Small intestine (tissue), 7 donors: ENCODE measurements at regions not wholly inside any gene's neighbourhood (a gene's known extent, or its start where the extent isn't known, plus 50 kb on each side); places are given as distances from the start of the nearest gene placed in this dataset.
"Not testable (repeated sequence)": the region's sequence is repeated elsewhere in the genome, so short reads cannot be mapped to it uniquely, and the experiment has no call there.

Experiments
- DNase-seq, 2 donors: peaks; one replicate each; pipeline versions ENCODE4 v3.0.0 to v3.0.0-alpha.2; 2013
- FAIRE-seq: peaks from 2 replicates; lab custom pipeline; 2012; peaks lifted over from hg19 to GRCh38; lab: Jason Lieb, UNC
- H3K27ac ChIP-seq, 3 donors: one replicate each; pipeline ENCODE4 v1.5.1; 2013; ENCODE audit warnings: low read length in 2 of 3, mild to moderate bottlenecking in 2 of 3, control low read depth in 1 of 3, inconsistent platforms in 1 of 3, low read depth in 1 of 3, moderate library complexity in 1 of 3
- H3K27me3 ChIP-seq, 3 donors: one replicate each; pipeline ENCODE4 v1.6.1; 2013; ENCODE audit warnings: low read length in 3 of 3, inconsistent platforms in 1 of 3; ENCODE audit not compliant: control insufficient read depth in 3 of 3, insufficient read depth in 3 of 3
- H3K36me3 ChIP-seq, 3 donors: one replicate each; pipeline ENCODE4 v1.6.1; 2013; ENCODE audit warnings: low read length in 3 of 3, inconsistent platforms in 1 of 3, low read depth in 1 of 3, mild to moderate bottlenecking in 1 of 3, moderate library complexity in 1 of 3; ENCODE audit not compliant: control insufficient read depth in 3 of 3, insufficient read depth in 2 of 3
- H3K4me1 ChIP-seq, 3 donors: one replicate each; pipeline ENCODE4 v1.6.1; 2013; ENCODE audit warnings: low read length in 2 of 3, inconsistent platforms in 1 of 3, low read depth in 1 of 3, mild to moderate bottlenecking in 1 of 3, moderate library complexity in 1 of 3; ENCODE audit not compliant: control insufficient read depth in 3 of 3, insufficient read depth in 2 of 3
- H3K4me3 ChIP-seq, 3 donors: one replicate each; pipeline ENCODE4 v1.5.1; 2013; ENCODE audit warnings: low read length in 3 of 3, control low read depth in 1 of 3, inconsistent platforms in 1 of 3, low read depth in 1 of 3, mild to moderate bottlenecking in 1 of 3, moderate library complexity in 1 of 3
- H3K9me3 ChIP-seq, 2 donors: one replicate each; pipeline ENCODE4 v1.6.1; 2013; ENCODE audit warnings: low read depth in 1 of 2, low read length in 1 of 2; ENCODE audit not compliant: control insufficient read depth in 2 of 2, insufficient read depth in 1 of 2
- WGBS, 3 donors: extraction: QIAGEN DNeasy Blood & Tissue Kit; methylation state at CpG; one replicate each; pipeline ENCODE4 v1.1.7; 2013; 5-methylcytosine and 5-hydroxymethylcytosine counted together
- donor health status: healthy with polysubstance abuse.
- donor health status: control.
- donor health status: control.
- donor health status: Bipolar disorder and iron deficiency.
- donor health status: healthy.

GRCh38 chr4:100641336-100641735, 123.5 kb upstream of the EMCN start:
- Histone ChIP-seq H3K27me3 (no peaks in the 10 kb centered on the region), H3K27ac (no peak overlapping the region), H3K9me3 (no peaks in the 10 kb centered on the region), H3K4me3 (no peak overlapping the region), H3K4me1 (no peaks in the 10 kb centered on the region), H3K36me3 (no peaks in the 10 kb centered on the region)
- no peak for DNase-seq
- no peak for FAIRE-seq

DNA sequence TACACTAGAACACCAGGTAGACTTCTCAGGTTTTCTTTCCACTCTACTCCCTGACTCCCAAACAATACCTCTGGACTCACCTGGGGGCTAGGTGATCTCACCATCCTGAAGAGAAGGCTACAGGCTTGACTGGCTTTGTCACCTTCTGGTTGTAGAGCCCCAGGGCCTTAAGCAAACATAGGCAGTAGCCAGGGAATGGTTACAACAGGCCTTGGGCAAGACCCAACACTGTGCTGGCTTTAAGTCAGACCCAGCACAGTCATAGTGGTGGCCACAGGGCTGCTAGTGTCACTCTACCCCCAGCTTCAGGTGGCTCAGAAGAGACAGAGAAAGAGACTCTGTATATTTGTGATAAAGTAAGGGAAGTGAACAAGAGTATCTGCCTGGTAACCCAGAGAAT, 118.1 kb upstream of the EMCN start:
- Histone ChIP-seq H3K9me3 (peaks cover 0 to 3% of the 10 kb centered on the region in 2 donors), H3K27ac (no peak overlapping the region), H3K4me3 (no peak overlapping the region), H3K4me1 (no peaks in the 10 kb centered on the region), H3K27me3 (no peaks in the 10 kb centered on the region), H3K36me3 (no peaks in the 10 kb centered on the region)
- DNase-seq (no peak), FAIRE-seq (no peak)

- Histone ChIP-seq H3K9me3 (peaks cover 0 to 3% of the 10 kb centered on the region in 2 donors), H3K4me1 (no peaks in the 10 kb centered on the region), H3K36me3 (no peaks in the 10 kb centered on the region), H3K27me3 (no peaks in the 10 kb centered on the region), H3K27ac (no peak overlapping the region), H3K4me3 (no peak overlapping the region)
- WGBS, 3 donors: 82 to 90% (median 84%) methylated on average over 2 of the region's 2 CpGs
- DNase-seq: no peak
- FAIRE-seq: no peak
Observed at GRCh38 chr4:100633269-100633668, 115.4 kb upstream of the EMCN start.

GRCh38 chr4:100632163-100632562, 114.3 kb upstream of the EMCN start:
- H3K9me3 ChIP-seq: peaks cover 0 to 3% of the 10 kb centered on the region in 2 donors
- no peak overlapping the region for H3K27ac ChIP-seq
- WGBS, 3 donors: 85 to 92% (median 91%) methylated on average over 2 of the region's 2 CpGs
- no peaks in the 10 kb centered on the region for H3K27me3 ChIP-seq
- H3K36me3 ChIP-seq: no peaks in the 10 kb centered on the region
- no peaks in the 10 kb centered on the region for H3K4me1 ChIP-seq
- DNase-seq (no peak), FAIRE-seq (no peak)
- no peak overlapping the region for H3K4me3 ChIP-seq

DNA sequence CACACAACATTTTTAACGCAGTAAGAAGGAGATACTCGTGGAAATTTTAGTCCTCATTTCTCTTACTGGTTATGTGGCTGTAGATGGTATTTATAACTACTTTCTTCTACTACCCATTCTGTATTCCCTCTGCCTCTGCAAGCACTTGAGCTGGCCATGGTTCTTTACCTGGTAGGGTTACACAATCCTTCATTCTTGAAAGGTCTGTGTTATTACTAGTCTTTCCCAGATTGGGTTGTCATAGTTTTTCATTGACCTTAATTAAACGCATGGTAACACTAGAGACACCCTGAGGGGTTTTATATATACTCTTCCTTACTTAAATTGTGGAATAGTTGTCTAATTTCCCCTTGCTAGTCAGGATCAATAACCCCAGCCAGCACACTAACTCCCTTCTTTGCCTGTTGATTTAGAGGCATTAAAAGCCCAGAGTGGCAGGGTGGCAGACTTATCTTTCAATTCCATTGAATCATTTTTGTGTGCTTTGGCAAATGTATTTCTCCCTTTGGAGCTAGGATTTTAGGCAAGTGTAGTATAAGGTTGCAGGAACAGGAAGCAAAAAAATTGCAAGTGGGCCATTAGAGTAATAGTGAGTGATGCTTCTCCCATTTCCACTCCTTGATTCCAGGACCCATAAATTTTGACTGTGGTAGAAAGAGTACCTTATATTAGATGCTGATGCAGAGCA, 113.6 kb upstream of the EMCN start:
- Histone ChIP-seq H3K27ac (no peak overlapping the region), H3K9me3 (peaks cover 0 to 3% of the 10 kb centered on the region in 2 donors), H3K36me3 (no peaks in the 10 kb centered on the region), H3K4me1 (no peaks in the 10 kb centered on the region), H3K27me3 (no peaks in the 10 kb centered on the region), H3K4me3 (no peak overlapping the region)
- DNase-seq (no peak), FAIRE-seq (no peak)
- WGBS, 3 donors: 83 to 91% (median 90%) methylated on average over 3 of the region's 3 CpGs

DNA sequence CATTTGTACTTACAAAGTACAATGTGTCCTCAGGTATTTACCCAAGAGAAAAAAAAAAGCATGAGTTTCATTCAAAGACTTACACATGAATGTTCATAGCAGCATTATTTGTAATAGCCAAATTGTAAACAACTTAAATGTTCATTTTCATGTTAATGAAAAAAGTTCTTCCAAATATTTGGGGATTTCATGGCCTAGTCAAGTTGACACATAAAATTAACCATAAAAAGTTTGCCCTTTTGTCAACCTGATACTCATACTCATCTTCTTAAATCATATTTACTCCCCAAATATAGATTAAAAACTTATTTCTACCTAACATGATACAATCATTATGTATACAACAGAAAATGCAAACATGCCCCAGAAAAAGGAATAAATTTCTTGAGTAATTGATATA, 112.5 kb upstream of the EMCN start:
- Histone ChIP-seq H3K36me3 (no peaks in the 10 kb centered on the region), H3K4me1 (no peaks in the 10 kb centered on the region), H3K27ac (no peak overlapping the region), H3K9me3 (no peaks in the 10 kb centered on the region), H3K4me3 (no peak overlapping the region), H3K27me3 (no peaks in the 10 kb centered on the region)
- DNase-seq: no peak
- FAIRE-seq: no peak

DNA sequence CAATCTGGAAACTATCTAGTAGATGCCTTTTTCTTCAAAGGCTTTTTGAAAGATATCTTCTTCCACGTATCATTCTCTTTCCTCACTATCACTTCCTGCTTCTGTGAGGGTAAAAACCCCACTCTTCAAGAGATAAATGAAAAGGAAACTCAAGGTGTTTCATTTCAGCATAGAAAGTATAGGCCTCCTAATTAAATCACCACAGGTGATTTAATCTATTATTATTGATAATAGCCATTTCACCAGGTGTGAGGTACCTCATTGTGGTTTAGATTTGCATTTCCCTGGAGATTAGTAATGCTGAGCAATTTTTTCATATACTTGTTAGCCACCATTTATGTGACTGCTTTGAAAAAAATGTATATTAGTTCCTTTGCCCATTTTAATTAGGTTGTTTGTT, 92.0 kb upstream of the EMCN start:
- H3K27ac ChIP-seq: no peak overlapping the region
- H3K36me3 ChIP-seq: no peaks in the 10 kb centered on the region
- H3K9me3 ChIP-seq: no peaks in the 10 kb centered on the region
- FAIRE-seq: no peak
- no peaks in the 10 kb centered on the region for H3K27me3 ChIP-seq
- H3K4me1 ChIP-seq: no peaks in the 10 kb centered on the region
- 40 to 55% (median 48%) methylated on average over 1 of the region's 1 CpG for WGBS, 3 donors
- DNase-seq: no peak
- no peak overlapping the region for H3K4me3 ChIP-seq

DNA sequence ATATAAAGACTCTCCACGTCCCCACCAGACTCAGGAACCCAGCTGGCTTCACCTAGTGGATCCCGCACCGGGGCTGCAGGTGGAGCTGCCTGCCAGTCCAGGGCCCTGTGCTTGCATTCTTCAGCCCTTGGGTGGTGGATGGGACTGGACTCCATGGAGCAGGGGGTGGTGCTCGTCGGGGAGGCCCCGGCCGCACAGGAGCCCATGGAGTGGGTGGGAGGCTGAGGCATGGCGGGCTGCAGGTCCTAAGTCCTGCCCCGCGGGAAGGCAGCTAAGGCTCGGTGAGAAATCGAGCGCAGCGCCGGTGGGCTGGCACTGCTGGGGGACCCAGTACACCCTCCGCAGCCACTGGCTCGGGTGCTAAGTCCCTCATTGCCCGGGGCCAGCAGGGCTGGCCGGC, 90.8 kb upstream of the EMCN start:
- not testable (repeated sequence) for DNase-seq, H3K27me3 ChIP-seq, H3K36me3 ChIP-seq, H3K27ac ChIP-seq, FAIRE-seq, H3K9me3 ChIP-seq, H3K4me3 ChIP-seq, H3K4me1 ChIP-seq
- WGBS, 3 donors: 74 to 95% (median 87%) methylated on average over 8 to 19 of the region's 19 CpGs

- H3K27me3 ChIP-seq: no peaks in the 10 kb centered on the region
- no peak overlapping the region for H3K27ac ChIP-seq
Observed at GRCh38 chr4:100605144-100605543, 87.3 kb upstream of the EMCN start.

More at GRCh38 chr4:100605144-100605543, 87.3 kb upstream of the EMCN start:
- Histone ChIP-seq H3K4me3 (no peak overlapping the region), H3K36me3 (no peaks in the 10 kb centered on the region), H3K9me3 (no peaks in the 10 kb centered on the region), H3K4me1 (no peaks in the 10 kb centered on the region)
- FAIRE-seq: no peak
- 10 to 25% (median 20%) methylated on average over 1 of the region's 1 CpG for WGBS, 3 donors
- DNase-seq: no peak
